ENCODE measurements at regions not wholly inside any gene's neighbourhood (a gene's known extent, or its start where the extent isn't known, plus 50 kb on each side); places are given as distances from the start of the nearest gene placed in this dataset.

- WGBS, 2 donors = 54 to 69% methylated on average over 6 of the region's 6 CpGs
- ATAC-seq (ENCODE audit: low FRiP score in 2 of 2) = no peak
- no peak overlapping the region for H3K4me3 ChIP-seq
- H3K4me1 ChIP-seq = peaks cover 3 to 18% (median 8%) of the 10 kb centered on the region in 4 donors
- TF ChIP-seq CTCF (IDR thresholded peaks at IDR 0.05) (no peak), POLR2A (IDR thresholded peaks at IDR 0.05) (no peak), EP300 (IDR thresholded peaks at IDR 0.05) (no peak), POLR2AphosphoS5 (IDR thresholded peaks at IDR 0.05) (no peak)
- H3K9me3 ChIP-seq = no peaks in the 10 kb centered on the region
- peaks cover 0 to 17% (median 5%) of the 10 kb centered on the region in 4 donors for H3K27me3 ChIP-seq
- H3K27ac ChIP-seq = no peak overlapping the region
- H3K36me3 ChIP-seq = no peaks in the 10 kb centered on the region
- no peak for DNase-seq
Observed at GRCh38 chr5:155732587-155733376, 594.2 kb upstream of the SGCD start.

- no peak overlapping the region for H3K4me3 ChIP-seq
- peaks cover 0 to 7% (median under 1%) of the 10 kb centered on the region in 4 donors for H3K4me1 ChIP-seq
- H3K9me3 ChIP-seq = no peaks in the 10 kb centered on the region
- peaks cover 0 to 6% (median 2%) of the 10 kb centered on the region in 4 donors for H3K27me3 ChIP-seq
- ATAC-seq (ENCODE audit: low FRiP score in 2 of 2) (no peak), DNase-seq (no peak)
- no peaks in the 10 kb centered on the region for H3K36me3 ChIP-seq
- H3K27ac ChIP-seq = no peak overlapping the region
- TF ChIP-seq POLR2AphosphoS5 (IDR thresholded peaks at IDR 0.05) (no peak), CTCF (IDR thresholded peaks at IDR 0.05) (no peak), EP300 (IDR thresholded peaks at IDR 0.05) (no peak), POLR2A (IDR thresholded peaks at IDR 0.05) (no peak)
- 68 to 91% methylated on average over 1 of the region's 1 CpG for WGBS, 2 donors
Observed at GRCh38 chr5:155733935-155734334, 593.0 kb upstream of the SGCD start.

- WGBS, 2 donors = 35 to 42% methylated on average over 2 of the region's 2 CpGs
- Histone ChIP-seq H3K27me3 (no peaks in the 10 kb centered on the region), H3K4me1 (no peaks in the 10 kb centered on the region), H3K9me3 (no peaks in the 10 kb centered on the region), H3K36me3 (no peaks in the 10 kb centered on the region), H3K4me3 (no peak overlapping the region), H3K27ac (no peak overlapping the region)
- ATAC-seq (ENCODE audit: low FRiP score in 2 of 2) = no peak
- TF ChIP-seq POLR2AphosphoS5 (IDR thresholded peaks at IDR 0.05) = no peak
- no peak for TF ChIP-seq CTCF (IDR thresholded peaks at IDR 0.05)
- TF ChIP-seq POLR2A (IDR thresholded peaks at IDR 0.05) = no peak
- no peak for TF ChIP-seq EP300 (IDR thresholded peaks at IDR 0.05)
- DNase-seq = no peak
Observed at GRCh38 chr5:155735388-155735787, 591.6 kb upstream of the SGCD start.

- Histone ChIP-seq H3K9me3 (no peaks in the 10 kb centered on the region), H3K4me3 (no peak overlapping the region), H3K27me3 (no peaks in the 10 kb centered on the region), H3K27ac (no peak overlapping the region), H3K36me3 (no peaks in the 10 kb centered on the region), H3K4me1 (no peaks in the 10 kb centered on the region)
- WGBS, 2 donors = 82% methylated on average over 2 of the region's 2 CpGs
- no peak for ATAC-seq (ENCODE audit: low FRiP score in 2 of 2)
- no peak for DNase-seq
- TF ChIP-seq CTCF (IDR thresholded peaks at IDR 0.05) (no peak), POLR2AphosphoS5 (IDR thresholded peaks at IDR 0.05) (no peak), POLR2A (IDR thresholded peaks at IDR 0.05) (no peak), EP300 (IDR thresholded peaks at IDR 0.05) (no peak)
Observed at GRCh38 chr5:155738616-155739015, 588.3 kb upstream of the SGCD start.
